ENCODE measurements at regions not wholly inside any gene's neighbourhood (a gene's known extent, or its start where the extent isn't known, plus 50 kb on each side); places are given as distances from the start of the nearest gene placed in this dataset.

GRCh38 chrX:20435913-20436312 lies 169.2 kb upstream of the RPS6KA3 start:
- TF ChIP-seq CTCF (IDR thresholded peaks at IDR 0.05) (no peak), EP300 (IDR thresholded peaks at IDR 0.05) (no peak), POLR2AphosphoS5 (IDR thresholded peaks at IDR 0.05) (no peak), POLR2A (IDR thresholded peaks at IDR 0.05) (no peak)

Measured in gastroesophageal sphincter (tissue), 3 donors.